HG03460 (cell line): ENCODE measurements at regions not wholly inside any gene's neighbourhood (a gene's known extent, or its start where the extent isn't known, plus 50 kb on each side); places are given as distances from the start of the nearest gene placed in this dataset.

ENCODE experiments used
- ATAC-seq: cut with Tn5 transposase; IDR thresholded peaks from one replicate; pipeline ENCODE4 v1.9.1; 2021; ENCODE audit not compliant: unreplicated experiment

DNA sequence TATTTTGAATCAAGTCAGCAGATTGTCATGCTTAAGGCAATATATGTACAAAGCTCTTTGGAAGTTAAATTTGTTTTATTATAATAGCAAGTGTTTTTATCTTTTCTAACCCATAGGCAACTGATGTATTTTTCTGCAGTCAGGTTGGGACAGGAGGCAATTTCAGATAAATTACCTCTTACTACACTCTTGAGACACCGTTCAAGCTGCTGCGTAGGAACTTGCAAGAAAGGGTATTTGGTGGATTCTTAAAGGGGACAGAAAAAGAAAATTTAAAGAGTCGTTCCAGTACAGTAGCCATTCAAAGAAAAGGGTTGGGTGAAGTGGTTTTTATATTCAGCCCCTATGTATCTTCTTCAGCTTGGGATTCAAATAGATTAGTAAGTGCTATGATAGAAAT lies 112.4 kb upstream of the APC start:
- no peak for ATAC-seq

DNA sequence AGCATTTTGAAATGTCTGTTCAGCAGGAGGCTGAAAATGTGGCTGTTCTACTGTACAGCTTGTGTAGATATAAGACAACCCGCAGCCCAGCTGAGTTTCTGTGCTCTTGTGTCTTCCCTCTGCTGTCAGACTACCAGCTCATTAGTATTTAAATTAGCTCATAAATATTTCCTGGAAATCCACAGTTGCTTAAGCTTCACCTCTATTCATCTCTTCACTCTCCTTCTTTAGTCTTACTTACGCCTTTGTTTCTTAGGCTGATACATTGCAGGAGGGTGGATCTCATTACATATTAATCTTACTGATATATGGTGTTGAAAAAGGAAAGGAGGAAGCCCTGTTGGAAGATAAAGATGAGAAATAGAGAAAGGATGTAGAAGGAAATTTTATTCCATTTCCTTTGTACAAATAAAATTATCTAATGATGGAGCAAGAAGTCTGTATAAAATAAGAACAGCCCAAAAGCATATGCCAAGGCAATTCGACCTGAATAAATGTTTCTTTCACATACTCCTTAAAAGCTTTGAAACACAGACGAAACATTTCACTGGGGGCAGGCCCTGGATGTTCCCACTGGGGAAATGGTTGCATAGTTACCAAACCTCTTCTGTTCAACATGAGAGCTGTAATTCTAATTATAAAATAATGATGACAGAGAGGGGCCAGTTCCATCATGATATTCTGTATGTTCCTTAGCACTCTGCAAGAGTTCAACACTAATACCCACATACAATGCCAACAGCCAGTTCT lies 111.8 kb upstream of the APC start:
- ATAC-seq: no peak

DNA sequence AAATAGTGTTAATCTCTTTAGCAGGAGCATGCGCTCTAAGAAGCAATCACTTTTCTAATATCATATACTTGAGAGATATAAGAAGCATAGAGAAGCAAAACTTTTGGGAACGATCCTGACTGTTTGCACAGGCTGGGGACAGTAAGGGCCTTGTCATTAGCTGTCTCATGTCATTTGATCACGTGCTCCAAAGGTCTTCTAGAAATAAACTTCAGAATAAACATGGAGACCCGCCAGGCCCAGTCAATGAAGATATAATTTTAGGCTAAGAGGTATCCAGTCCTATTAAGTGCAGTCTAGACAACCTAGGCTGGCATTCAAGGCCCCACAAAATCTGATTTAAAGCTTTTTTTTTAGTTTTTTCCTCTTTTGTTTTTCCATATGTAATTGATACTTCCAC lies 111.0 kb upstream of the APC start:
- no peak for ATAC-seq

DNA sequence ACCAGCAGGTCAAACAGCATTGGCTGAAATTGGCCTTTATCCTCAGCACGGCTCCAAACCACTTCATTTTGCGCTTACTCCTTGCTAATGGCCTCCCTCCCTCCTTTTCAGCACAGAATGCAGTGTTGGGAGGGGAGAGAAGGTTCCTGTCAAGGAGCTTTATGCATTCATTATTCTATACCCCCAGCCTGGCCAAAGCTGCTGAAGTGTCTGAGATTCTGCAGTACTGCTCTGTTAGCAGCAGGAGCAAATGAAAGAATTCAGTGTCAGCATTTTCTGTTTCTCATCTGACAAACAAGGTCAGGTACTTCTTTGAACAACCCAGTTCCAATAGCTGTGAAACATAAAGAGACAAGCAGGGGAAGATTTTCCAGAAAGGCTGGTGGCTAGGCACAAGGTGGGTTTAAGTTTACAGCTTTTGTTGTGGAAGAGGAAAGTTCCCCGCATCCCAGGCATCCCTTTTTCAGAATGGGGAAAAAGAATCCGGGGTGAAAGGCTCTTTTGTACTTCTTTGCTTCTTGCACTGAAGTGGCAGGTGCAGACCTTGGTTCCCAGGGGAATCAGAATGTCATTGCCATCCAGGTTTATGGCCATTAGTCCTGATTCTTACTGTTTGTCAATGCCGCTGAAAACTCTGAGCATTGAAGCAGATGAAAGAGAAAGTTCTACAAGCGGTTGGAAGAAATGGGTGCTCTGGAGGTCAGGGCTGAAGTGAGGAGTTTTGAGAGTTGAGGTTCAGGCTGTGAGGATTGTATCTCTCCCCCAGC lies 109.3 kb upstream of the APC start:
- no peak for ATAC-seq

DNA sequence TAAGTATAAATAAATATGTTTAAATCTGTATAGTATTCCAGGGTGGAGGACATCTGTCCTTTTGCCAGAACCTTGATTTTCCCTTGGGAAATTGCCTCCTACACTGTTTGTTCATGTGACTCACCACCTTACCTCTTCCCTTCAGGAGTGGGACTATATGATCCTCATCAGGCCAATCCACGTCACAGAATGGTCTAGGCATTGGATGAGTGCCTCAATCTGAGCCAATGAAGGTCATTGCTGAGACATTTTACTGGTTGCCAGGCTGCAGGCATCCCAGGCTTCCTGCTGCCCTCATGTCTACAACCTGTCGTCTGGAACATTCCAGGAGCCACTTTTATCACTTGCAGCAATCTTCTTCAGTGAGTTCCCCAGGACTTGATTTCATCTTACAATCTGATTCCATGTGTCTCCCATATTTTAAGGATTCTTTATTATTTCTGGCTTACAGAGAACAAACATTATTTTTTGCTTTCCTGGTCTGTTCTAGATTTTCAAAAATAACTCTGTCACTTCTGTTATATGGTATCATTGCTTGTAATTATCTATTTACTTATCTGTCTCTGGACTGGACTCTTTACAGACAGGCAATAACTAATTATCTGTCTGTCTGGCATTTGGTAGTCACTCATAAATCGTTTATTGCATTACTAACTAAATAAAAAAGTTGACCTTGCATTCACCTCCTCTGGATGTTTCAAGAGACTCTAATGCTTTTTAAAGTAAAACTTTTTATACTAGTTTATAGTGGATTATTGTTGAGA lies 107.3 kb upstream of the APC start:
- ATAC-seq: no peak

DNA sequence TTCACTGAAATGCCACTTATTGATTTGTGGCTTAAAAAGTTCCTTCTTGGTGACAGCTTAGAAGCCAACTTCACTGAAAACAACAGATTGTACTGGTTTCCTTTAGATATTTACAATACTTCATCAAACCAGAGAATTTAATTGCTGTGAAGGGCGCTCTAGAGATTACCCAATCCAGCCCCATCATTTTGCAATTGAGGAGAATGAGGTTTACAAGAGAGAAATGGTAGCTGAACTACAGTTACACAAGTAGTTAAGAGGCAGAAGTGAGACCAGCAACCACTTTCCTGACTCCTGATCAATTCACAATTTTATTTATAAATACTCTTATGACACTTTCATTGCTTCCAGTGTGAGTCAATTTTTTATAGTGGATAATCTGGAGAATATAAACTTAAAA lies 103.5 kb upstream of the APC start:
- ATAC-seq: no peak

DNA sequence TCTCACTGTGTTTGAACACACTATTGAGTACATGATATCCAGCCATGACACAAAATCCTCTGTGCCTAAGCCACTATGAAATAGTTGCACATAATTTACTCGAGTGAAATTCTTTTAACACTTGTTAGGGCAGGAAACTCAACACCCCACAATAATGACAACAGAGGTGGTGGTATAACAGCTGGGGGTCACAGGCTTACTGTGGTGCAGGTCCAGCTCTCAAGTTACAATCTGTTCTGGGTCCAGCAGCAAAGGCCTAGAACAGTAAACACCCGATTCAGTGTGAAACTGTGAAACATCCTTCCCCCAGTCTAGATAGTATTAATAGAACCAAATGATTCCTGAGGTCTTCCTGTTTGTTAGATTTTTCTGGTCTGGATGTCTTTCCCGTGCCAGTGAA lies 102.9 kb upstream of the APC start:
- no peak for ATAC-seq

DNA sequence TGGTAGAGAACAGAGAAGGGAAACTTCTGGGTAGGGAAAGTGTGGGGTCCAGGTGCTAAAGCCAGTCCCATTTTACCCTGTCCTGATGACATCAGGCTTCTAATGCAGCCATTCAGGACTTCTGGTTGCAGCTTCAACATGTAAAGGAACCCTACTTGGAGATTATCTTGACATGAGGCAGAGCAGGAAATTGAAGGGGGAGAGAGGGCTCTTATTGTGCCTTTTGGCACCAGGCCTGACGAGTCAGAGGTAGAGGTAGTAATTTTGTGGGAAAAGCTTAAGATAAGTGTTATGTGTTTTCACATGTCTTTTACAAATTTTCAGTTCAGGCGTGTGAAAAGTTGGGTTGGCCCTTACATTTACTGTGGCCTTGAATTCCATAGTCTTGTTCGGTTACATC lies 102.4 kb upstream of the APC start:
- no peak for ATAC-seq

DNA sequence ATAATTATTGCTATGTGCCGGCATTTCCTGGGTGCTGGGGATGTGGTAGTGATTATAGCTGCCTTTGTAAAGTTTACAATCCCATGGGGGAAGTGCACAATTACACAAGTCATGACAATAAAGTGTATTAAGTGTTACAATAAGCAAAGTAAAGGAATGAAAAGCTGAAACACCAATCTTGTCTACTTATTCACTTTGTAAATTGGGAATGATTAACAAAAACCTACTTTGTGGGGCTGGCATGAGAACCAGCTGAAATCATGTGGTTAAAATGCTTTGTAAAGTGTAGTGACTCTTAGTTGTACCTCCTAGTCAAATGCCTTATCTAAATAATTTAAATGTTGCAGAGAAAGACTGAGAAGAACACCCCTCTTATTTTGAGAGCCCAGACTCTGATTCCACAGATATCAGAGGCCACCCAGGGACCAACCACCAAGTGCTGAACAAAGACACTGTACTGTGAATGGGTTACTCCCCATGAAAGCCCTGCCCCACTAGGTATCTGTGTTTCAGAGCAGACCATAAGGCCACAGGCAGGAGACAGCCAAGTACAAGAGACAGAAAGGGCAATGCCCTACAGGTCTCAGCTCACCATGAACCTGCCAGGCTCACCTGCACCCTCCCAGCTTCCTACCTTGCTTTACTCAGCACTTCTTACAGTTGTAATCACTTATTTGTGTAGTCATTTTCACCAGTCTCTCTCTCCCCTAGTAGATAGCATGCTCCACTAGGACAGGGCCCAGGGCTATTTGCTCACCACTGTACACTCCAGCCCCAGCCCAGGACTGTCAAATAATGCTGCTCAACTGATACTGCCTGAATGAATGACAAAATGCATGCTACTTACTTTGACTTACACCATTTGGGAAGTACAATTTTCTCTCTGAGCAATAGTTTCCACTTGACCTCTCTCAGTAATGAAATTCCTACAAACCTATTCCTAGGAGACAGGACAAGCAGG lies 101.6 kb upstream of the APC start:
- no peak for ATAC-seq

DNA sequence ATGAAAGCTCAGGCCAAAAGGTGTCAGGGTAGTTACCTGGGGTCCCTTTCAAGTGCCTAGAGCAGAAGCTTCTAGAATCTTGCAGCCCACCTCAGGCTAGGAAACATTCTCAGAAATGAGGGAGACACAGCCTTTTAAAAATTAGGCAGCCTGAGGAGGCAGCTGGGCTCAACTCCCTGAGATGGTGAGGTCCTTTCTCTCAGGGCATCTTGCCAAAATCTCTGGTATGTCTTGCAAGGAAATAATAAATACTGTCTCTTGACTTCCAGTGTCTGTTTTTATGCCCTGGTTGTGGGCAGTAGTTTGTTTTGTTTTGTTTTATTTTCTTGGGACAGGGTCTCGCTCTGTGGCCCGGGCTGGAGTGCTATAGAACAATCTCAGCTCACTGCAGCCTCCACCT lies 100.9 kb upstream of the APC start:
- ATAC-seq: no peak

DNA sequence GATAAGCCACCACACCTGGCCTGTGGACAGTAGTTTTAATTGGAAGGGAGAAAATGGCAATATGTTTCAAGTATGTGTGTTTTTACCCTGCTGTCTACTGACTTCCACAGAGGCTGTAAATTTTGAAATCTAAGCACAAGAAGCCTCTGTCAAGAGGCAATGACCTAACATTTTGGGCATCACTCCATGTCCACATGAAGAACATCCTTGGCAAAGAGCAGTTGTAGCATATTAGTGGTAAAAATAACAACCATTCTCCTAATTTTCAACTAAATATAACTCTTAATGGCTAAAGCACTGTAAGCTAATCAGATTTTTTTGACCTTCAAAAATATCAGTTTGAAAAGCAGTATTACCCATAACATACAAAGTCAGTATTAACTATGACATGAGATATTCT lies 100.3 kb upstream of the APC start:
- ATAC-seq: no peak

DNA sequence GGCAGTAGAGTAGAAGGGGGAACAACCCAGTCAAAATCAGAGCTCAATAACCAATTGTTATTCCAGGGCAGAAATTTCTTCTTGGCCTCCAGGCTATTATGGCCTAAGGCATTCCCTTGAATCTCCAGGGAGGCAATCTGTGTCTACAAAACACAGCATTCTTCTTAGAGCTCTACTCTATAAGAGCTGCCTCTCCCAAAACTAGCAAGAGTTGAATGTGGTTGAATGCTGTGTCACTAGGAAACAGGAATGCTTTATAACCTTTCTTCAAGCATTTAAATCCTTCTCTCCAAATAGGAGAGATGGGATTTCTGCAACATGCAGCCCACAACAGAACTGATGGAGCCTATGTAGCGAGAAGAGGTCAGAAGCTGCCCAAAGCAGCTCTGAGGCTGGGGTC lies 97.1 kb upstream of the APC start:
- no peak for ATAC-seq

DNA sequence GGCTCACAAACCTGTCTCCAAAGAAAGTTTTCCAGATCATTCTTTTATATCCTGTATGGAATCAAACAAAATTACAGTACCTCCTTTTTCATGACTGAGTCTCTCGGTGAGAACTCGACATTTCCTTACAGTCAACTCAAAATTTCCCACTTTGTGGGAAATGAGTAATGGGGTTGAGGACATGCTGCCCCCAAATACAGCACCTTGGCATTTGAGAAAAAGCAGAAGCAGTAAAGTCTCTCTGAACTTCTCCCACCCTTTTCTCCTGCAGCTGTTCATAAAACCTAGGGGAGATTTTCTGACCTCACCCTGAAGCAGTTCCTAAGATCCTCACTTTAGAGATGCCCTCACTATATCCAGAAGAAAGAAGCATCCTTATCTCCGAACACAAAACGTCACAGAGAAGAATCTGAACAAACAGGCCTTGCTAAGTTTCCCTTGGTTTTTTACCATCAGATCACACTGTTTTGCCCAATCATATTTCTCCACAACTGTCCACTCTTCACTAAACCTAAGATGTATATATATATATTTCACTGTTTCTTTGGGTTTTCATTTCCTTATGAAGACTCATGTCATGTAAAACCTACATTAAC lies 96.1 kb upstream of the APC start:
- no peak for ATAC-seq

DNA sequence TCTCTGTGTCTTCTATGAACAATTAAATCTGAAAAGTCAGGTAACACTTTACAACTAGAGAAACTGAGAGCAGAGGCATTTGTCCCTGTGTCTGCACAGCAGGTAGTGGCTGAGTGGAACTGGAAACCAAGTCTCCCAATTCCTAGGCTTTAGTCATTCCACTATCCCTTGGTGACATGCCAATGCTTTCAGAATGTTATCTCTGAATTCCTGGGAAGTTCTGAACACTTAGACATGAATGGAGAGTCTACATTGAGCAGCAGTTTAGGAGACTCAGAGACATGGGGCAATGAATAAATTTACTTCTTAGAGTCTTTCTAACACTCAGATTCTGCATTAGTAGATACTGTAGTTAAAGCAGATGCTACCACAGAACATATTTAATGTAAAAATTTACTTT lies 94.8 kb upstream of the APC start:
- no peak for ATAC-seq

DNA sequence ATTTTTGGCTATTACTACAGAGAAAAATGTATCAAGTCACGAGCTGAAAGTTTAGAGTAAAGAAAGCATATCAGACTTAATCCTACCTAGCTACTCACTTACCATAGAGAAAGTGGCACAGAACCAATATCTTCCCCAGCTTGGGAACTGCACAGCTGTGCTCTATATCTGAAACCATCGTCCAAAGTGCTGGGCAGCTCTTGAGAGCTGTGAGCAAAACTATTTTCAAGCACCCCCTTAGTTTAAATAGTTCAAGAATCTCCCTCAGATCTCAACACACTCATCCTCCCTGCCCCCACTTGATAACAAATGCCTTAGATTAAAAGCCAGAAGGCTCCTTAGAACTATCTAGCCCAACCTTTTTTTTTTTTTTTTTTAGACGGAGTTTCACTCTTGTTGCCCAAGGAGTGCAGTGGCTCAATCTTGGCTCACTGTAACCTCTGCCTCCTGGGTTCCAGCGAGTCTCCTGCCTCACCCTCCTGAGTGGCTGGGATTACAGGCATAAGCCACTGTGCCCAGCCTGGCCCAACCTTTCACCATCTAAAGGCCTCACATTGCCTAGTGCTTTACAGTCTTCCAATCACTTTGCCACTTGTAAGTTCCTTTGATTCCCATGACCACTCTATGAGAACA lies 94.2 kb upstream of the APC start:
- ATAC-seq: no peak

DNA sequence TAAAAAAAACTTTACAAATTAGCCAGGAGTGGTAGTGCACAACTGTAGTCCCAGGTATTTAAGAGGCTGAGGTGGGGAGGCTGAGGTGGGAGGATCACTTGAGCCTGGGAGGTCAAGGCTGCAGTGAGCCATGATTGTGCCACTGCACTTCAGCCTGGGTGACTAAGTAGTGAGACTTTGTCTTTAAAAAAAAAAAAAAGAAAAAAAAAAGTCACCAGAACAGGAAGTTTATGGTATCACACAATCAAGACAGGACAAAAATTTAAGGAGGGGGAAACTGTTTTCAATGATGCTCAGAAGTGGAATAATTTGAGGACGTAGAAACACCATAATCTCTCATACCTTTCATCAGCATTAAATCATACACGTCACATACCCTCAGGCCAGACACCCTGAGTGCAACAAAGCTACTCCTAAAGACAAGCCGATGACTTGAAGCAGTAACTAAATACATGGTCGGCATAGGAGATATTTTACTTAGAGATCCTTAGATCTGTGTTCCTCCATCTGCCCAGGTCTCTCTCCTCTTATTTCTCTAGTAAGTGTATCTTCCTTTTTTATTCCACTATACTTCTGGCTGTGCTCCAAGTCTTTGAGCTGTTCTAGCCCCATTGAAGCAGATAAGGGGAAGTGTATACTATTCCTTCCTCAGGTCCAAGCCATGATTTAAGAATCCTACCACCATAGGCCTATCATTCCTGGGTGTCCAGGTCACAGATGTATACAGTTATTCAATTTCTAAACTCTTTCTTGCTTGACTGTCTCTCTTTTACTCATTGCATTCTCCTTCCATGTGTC lies 91.3 kb upstream of the APC start:
- ATAC-seq: no peak

DNA sequence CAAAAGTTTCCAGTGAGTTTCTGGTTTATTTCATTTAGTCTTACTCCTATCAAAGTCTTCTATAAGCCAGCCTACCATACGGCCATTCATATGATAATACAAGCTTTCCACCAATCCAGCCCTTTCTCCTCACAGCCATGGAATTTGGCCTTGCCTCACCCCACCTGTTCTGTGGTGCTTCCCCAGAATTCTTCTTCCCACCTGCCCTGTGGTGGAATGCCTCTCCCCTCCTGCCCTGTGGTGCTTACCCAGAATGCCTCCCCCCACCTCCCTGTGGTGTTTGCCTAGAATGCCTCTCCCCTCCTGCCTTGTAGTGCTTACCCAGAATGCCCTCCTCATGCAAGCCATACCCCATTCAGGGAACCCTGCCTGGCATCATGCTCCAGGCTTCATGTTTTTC lies 90.3 kb upstream of the APC start:
- ATAC-seq: no peak

DNA sequence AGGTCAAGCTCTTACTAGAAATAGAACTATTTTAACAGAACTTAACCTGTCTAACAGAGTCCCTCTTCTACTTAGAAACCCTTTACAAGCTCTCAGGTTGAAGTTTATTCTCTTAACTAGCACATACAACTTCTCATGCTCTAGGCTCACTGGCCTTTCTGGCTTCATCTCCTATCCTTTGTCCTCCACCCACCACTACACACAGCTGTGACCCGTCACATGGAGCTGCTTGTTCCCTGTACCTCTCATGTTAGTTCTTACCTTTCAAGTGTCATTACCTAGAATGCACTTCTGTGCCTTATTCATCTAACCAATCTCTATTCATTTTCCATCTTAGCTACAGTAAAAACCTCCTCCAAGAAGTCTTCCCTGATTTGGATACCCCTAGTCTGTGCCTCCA lies 89.4 kb upstream of the APC start:
- no peak for ATAC-seq

DNA sequence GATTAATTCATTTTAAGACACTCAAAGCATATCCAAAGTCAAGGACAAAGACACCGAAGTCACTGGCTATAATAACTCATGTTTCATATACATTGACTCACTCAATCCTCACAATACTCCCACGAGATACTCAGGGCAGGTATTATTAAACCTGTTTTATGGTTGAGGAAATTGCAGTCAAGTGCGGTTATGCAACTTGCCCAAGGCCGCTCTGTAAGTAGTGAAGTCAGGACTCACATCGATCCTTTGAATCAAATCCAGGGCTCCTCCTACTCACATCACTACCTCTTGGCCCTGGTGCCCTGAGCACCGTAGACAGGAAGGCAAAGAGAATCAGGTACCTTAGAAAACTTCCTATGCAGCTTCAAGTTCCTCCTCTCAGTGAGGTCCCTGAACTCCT lies 87.8 kb upstream of the APC start:
- no peak for ATAC-seq
